Anterior cingulate cortex (tissue), 58 donors: ENCODE measurements at regions not wholly inside any gene's neighbourhood (a gene's known extent, or its start where the extent isn't known, plus 50 kb on each side); places are given as distances from the start of the nearest gene placed in this dataset.
"Not testable (repeated sequence)": the region's sequence is repeated elsewhere in the genome, so short reads cannot be mapped to it uniquely, and the experiment has no call there.

ENCODE experiments used
- DNase-seq, 58 donors: peaks; one replicate each; lab custom pipeline; 2025; lab: John Stamatoyannopoulos, UW

DNA sequence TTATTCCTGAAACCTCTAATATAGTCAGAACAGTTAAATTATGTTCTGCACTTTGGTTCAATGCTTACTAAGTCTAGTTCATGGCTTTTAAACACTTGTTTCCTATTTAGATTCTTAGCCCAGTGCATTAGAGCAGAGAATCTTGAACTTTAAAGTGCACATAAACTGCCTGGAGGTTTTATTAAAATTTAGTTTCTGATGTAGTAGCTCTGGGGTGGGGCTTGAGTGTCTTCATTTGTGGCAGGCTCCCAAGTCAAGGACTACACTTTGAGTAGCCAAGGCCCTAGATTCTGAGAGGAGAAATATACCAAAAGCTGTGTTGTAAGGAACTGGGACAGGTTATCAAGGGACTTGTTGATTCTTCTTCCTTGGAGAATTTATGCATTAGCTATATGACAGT lies 1604.2 kb downstream of the KHDRBS2 start:
- no peak for DNase-seq

DNA sequence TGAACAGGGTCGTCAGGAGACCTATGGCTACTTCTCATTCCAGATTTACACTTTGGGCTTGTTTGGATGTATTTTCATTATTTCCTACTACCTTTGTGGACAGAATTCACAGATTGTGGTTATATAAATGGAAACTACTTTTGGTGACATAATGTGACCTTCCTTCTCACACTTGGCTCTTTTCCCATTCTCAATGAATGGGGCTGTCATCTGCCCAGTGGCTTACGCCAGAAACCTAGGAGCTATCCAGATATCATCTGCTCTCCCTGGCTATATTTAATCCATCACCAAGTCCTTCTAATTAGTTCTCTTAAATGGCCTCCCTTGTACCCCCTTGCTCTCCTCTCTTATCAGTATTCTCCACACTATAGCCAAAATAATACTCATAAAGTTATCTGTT lies 1606.8 kb downstream of the KHDRBS2 start:
- no peak for DNase-seq

DNA sequence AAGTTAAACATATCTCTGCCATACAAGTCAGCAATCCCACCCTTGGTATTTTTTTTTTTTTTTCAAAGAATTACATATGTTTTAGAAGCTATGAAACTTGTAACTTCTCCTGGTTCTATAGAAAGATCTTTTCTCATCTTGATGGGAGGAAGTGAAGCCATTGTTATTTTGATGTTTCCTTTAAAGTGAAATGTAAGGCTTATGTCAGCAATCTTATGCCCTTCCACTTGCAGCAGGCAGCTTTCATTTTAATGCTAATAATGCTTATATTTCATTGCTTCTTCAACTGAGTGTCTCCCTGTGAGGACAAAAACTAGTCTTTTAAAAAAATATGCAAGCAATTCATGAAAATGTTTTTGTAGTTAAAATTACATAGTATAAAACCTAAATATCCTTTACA lies 1614.7 kb downstream of the KHDRBS2 start:
- no peak for DNase-seq

DNA sequence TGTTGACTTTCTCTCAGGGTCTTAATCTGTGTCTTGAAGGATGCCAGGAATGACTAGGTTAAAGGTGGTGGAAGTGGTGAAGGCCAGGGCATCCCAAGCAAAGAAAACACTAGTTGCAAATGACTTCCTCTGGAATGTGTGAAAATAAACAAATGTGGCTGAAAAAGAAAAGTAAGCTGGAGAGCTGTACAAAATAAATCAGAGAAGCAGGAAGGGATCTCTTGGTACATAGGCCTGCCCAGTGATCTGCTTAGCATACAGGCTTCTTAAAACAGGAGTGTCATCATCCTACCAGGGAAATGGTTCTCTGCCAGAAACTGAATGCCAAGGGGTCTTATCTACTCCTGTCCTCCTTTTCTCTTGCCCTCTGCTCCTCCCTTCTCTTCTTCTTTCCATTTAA lies 1616.0 kb downstream of the KHDRBS2 start:
- no peak for DNase-seq

DNA sequence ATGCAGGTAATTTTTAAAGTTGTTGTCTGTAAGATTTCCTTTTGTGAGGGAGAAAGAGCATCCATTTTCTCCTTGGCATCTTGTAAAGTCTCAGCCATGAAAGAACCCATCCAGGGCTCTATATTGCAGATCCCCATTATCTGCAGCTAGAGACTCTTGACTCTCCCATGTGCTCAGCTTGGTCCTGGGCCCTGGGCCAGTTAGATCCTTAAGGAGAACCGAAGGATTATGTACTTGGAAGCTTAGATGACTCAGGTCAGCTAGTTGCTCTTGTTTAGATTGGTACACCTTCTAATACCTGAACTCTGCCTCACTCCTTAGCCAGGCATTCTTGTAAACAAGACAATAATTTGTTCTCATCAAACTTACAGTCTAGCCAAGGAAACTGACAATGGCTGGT lies 1617.6 kb downstream of the KHDRBS2 start:
- DNase-seq: no peak

DNA sequence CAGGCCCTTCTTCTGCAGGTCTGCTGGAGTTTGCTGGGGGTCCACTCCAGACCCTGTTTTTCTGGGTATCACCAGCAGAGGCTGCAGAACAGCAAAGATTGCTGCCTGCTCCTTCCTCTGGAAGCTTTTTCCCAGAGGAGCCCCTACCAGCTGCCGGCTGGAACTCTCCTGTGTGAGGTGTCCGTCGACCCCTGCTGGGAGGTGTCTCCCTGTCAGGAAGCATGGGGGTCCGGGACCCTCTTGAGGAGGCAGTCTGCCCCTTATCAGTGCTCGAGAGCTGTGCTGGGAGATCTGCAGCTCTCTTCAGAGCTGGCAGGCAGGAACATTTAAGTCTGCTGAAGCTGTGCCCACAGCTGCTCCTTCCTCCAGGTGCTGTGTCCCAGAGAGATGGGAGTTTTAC lies 1622.8 kb downstream of the KHDRBS2 start:
- DNase-seq: not testable (repeated sequence)

DNA sequence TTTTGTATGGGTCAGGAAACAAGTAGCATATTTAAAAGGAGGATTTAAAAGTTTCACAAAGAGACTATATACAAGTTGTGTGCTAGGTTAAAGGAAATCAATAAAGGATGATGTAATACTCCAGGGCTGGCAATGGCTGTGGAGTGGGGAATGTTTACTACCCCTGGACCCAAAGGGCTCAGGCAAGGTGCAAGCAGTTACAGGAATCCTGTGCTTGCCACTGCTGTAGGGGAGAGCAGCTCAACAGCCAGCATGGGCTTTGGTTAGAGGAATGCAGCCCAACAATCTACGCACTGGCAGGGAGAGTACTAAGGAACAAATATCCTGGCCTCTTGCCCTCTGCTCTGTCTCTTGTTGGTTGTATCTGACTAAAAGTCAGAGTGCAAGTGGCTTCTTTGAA lies 1642.2 kb downstream of the KHDRBS2 start:
- no peak for DNase-seq

DNA sequence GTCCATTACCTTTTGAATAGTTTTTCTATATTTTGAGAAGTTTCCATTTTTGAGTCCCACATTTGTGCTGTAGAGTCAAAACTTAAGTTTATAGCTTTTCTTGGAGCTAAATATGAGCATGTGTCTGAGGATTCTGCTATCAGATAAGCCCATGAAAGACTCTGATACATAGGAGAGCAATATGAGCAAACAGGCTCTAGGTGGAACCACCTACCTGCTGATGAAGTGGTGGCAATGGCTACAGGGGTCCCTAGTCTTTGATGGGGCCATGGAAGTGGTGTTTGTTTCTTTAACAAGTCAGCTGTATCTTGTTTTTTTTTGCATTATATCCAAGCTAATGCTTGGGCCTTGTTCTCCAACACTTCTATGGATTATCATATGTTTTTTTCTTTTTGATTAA lies 1646.8 kb downstream of the KHDRBS2 start:
- not testable (repeated sequence) for DNase-seq
